K562 (cell line): ENCODE measurements at regions not wholly inside any gene's neighbourhood (a gene's known extent, or its start where the extent isn't known, plus 50 kb on each side); places are given as distances from the start of the nearest gene placed in this dataset.

Experiments
- ATAC-seq: fragments of 200-7000 bp; cut with Tn5 transposase; 3 replicates; pipeline ENCODE4 v1.9.1; 2020; ENCODE audit warnings: moderate library complexity
- BruUV-seq: library from RNA; stranded (reverse); fragments of 400-500 nt; replicated peaks from 2 replicates; lab custom pipeline; 2021; lab: Mats Ljungman, UMichigan
- CTCF ChIA-PET: fragments of 300-600 bp; formaldehyde crosslinking; extraction: SDS; loops from one replicate; lab custom pipeline; 2021; ENCODE audit warnings: low intra/inter-chr PET ratio; lab: Yijun Ruan, JAX
- POLR2A ChIA-PET: fragments of 300-600, 350-650 bp; sonication (Branson Sonifier 250); formaldehyde crosslinking; extraction: SDS; loops from one replicate; lab custom pipeline; 2021; ENCODE audit warnings: antibody characterized with exemption, inconsistent platforms; lab: Yijun Ruan, JAX
- DNase-seq, 4 experiments: peaks; one replicate each; pipeline versions ENCODE4 v3.0.0 to v3.0.0-alpha.2; 2011 to 2018; ENCODE audit warnings: low spot score in 3 of 4, mixed read lengths in 3 of 4; ENCODE audit errors: extremely low read depth in 1 of 4
- FAIRE-seq: peaks from 2 replicates; lab custom pipeline; 2011; peaks lifted over from hg19 to GRCh38; lab: Jason Lieb, UNC
- H2AFZ ChIP-seq: 2 replicates; pipeline ENCODE4 v1.6.0; 2011; ENCODE audit warnings: low read depth, low read length, control low read depth, inconsistent platforms
- H3K27ac ChIP-seq: fragments of 200-600 bp; 3 replicates; pipeline ENCODE4 v1.8.0; 2011; ENCODE audit warnings: low read depth, mild to moderate bottlenecking, control low read depth, inconsistent platforms, low read length, moderate library complexity, mixed read lengths; ENCODE audit errors: extremely low read depth
- H3K27me3 ChIP-seq, 2 experiments: fragments of 300-600 bp in 1 of 2; 2 replicates in 1 of 2; 3 replicates in 1 of 2; pipeline versions ENCODE4 v1.6.0 to v1.8.0; 2011; ENCODE audit warnings: inconsistent platforms in 2 of 2, low read length in 2 of 2, mild to moderate bottlenecking in 1 of 2, mixed read lengths in 1 of 2, moderate library complexity in 1 of 2; ENCODE audit not compliant: control insufficient read depth in 2 of 2, insufficient read depth in 2 of 2
- H3K36me3 ChIP-seq: fragments of 300-600 bp; 3 replicates; pipeline ENCODE4 v1.8.0; 2011; ENCODE audit warnings: mild to moderate bottlenecking, low read length, inconsistent platforms; ENCODE audit not compliant: control insufficient read depth, insufficient read depth
- H3K4me1 ChIP-seq, 2 experiments: fragments of 200-600 bp in 1 of 2; replicated peaks in 1 of 2; 2 replicates in 1 of 2; 3 replicates in 1 of 2; pipeline versions ENCODE4 v1.5.1 to v1.8.0; 2011; ENCODE audit warnings: inconsistent platforms in 2 of 2, low read length in 2 of 2, mild to moderate bottlenecking in 1 of 2, mixed read lengths in 1 of 2, moderate library complexity in 1 of 2; ENCODE audit not compliant: control insufficient read depth in 2 of 2, insufficient read depth in 2 of 2
- H3K4me2 ChIP-seq: 2 replicates; pipeline ENCODE4 v1.6.1; 2011; ENCODE audit warnings: low read length, control low read depth, inconsistent platforms, mixed read lengths; ENCODE audit not compliant: insufficient read depth
- H3K4me3 ChIP-seq: fragments of 200-600 bp; sonication (generic), shearing (Covaris generic); 2 replicates; pipeline ENCODE4 v1.5.1; 2016; ENCODE audit warnings: control low read depth, inconsistent platforms
- H3K79me2 ChIP-seq: fragments of 200-600 bp; 3 replicates; pipeline ENCODE4 v1.8.0; 2011; ENCODE audit warnings: low read length, inconsistent platforms; ENCODE audit not compliant: control insufficient read depth, insufficient read depth
- H3K9ac ChIP-seq, 2 experiments: 2 replicates each; pipeline versions ENCODE4 v1.6.0 to v1.6.1; 2011; ENCODE audit warnings: low read depth in 2 of 2, low read length in 2 of 2, control low read depth in 1 of 2, inconsistent platforms in 1 of 2, mild to moderate bottlenecking in 1 of 2, mixed read lengths in 1 of 2; ENCODE audit not compliant: insufficient read depth in 1 of 2
- H3K9me1 ChIP-seq: one replicate; pipeline ENCODE4 v1.6.0; 2011; ENCODE audit warnings: inconsistent platforms, mild to moderate bottlenecking, low read length, moderate library complexity; ENCODE audit not compliant: control insufficient read depth, insufficient read depth
- H3K9me3 ChIP-seq: replicated peaks from 2 replicates; pipeline ENCODE4 v1.5.1; 2011; ENCODE audit warnings: low read depth, low read length, inconsistent platforms; ENCODE audit not compliant: control insufficient read depth, insufficient read depth
- H4K20me1 ChIP-seq: replicated peaks from 2 replicates; pipeline ENCODE4 v1.6.1; 2011; ENCODE audit warnings: low read length, inconsistent platforms, mixed read lengths; ENCODE audit not compliant: control insufficient read depth, insufficient read depth
- DNMT1 ChIP-seq: fragments of 450-650 bp; IDR thresholded peaks from 2 replicates; pipeline ENCODE4 v1.6.1; 2016; ENCODE audit warnings: antibody characterized with exemption, mild to moderate bottlenecking
- ELF4 ChIP-seq: fragments of 450-650 bp; formaldehyde crosslinking; IDR thresholded peaks from 2 replicates; pipeline ENCODE4 v1.4.0; 2022; ENCODE audit warnings: missing genetic modification characterization
- FOXJ2 ChIP-seq: fragments of 200-800 bp; sonication (Bioruptor generic); IDR thresholded peaks from 2 replicates; pipeline ENCODE4 v1.6.1; 2016; ENCODE audit warnings: missing genetic modification characterization, missing compliant biosample characterization
- HIVEP1 ChIP-seq: fragments of 250-450 bp; sonication (Bioruptor Pico); IDR thresholded peaks from 2 replicates; pipeline ENCODE4 v1.4.0; 2020; ENCODE audit warnings: mild to moderate bottlenecking
- PHF21A ChIP-seq: fragments of 450-650 bp; IDR thresholded peaks from 2 replicates; pipeline ENCODE4 v1.6.1; 2017; ENCODE audit warnings: low read depth, borderline replicate concordance
- SMARCC2 ChIP-seq: fragments of 450-650 bp; IDR thresholded peaks from 2 replicates; pipeline ENCODE4 v1.6.1; 2017; ENCODE audit warnings: antibody characterized with exemption, moderate library complexity, mild to moderate bottlenecking, low read depth
- TCF7 ChIP-seq: sonication (generic); IDR thresholded peaks from 2 replicates; pipeline ENCODE4 v1.6.1; 2016; ENCODE audit warnings: antibody characterized with exemption, borderline replicate concordance
- TSC22D4 ChIP-seq: fragments of 450-650 bp; IDR thresholded peaks from 2 replicates; pipeline ENCODE4 v1.6.1; 2016; ENCODE audit warnings: missing genetic modification characterization, missing biosample characterization, control low read depth
- ZHX1 ChIP-seq: fragments of 150-350 bp; conservative IDR thresholded peaks from 2 replicates; pipeline ENCODE4 v1.6.1; 2014; ENCODE audit warnings: low read length
- ZNF274 ChIP-seq: IDR thresholded peaks from 2 replicates; pipeline ENCODE4 v1.6.1; 2011; ENCODE audit warnings: low read depth, mild to moderate bottlenecking, low read length, moderate library complexity, borderline replicate concordance
- WGBS: fragments of 100-300 bp; shearing (Covaris generic); methylation state at CpG from one replicate; pipeline ENCODE4 v1.1.6; 2016; ENCODE audit warnings: low coverage, mixed read lengths; ENCODE audit not compliant: insufficient coverage; ENCODE audit errors: missing lambda C conversion rate; 5-methylcytosine and 5-hydroxymethylcytosine counted together
- in situ Hi-C: fragments of 300-500 bp; cut with MboI; formaldehyde crosslinking; loops from 4 replicates; pipeline ENCODE4 v1.15.0; 2018; ENCODE audit warnings: inconsistent platforms, mixed read lengths
- intact Hi-C: fragments of 100-400 bp; cut with micrococcal nuclease; formaldehyde crosslinking; loops from 2 replicates; pipeline ENCODE4 v1.14.2; 2022

DNA sequence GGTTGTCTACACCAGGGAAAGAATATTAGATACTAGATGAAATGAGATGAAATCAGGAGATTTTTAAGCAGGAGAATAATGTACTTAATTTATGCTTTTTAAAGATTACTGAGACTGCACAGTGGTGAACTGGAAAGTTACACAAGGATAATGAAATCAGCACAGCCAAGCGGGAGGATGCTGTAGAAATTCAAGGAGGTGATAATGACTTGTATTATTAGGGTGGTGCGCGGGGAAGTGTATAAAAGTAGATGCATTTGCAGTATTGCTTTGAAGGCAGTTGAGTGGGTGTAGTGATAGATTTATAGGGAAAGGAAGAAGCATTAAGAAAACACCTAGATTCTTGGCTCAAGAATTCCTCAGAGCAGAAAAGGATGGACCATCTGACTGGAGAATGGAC is 359.5 kb upstream of the SPHKAP start:
- no peak overlapping the region for H3K4me3 ChIP-seq
- DNase-seq (no peak), ATAC-seq (no peak), FAIRE-seq (no peak)
- POLR2A ChIA-PET = no interaction called here
- 0% methylated on average over 3 of the region's 3 CpGs for WGBS
- no peak for TF ChIP-seq ELF4
- no peak for TF ChIP-seq SMARCC2
- no peak for TF ChIP-seq ZHX1
- no peak for TF ChIP-seq TCF7
- TF ChIP-seq ZNF274 = no peak
- no peak for TF ChIP-seq TSC22D4 (tag)
- TF ChIP-seq PHF21A = no peak
- no peak for TF ChIP-seq HIVEP1 (CRISPR knock-in tag)
- TF ChIP-seq DNMT1 = no peak
- TF ChIP-seq FOXJ2 (tag) = no peak
- BruUV-seq = no TSS peak
- in situ Hi-C loops (no loop called here), intact Hi-C loops (no loop called here)
- H3K27me3 ChIP-seq = no peaks in the 10 kb centered on the region
- H3K4me1 ChIP-seq = no peaks in the 10 kb centered on the region
- CTCF ChIA-PET = no interaction called here
- H3K9me3 ChIP-seq = no peaks in the 10 kb centered on the region
- no peak overlapping the region for H3K27ac ChIP-seq
- no peak overlapping the region for H3K4me2 ChIP-seq
- no peaks in the 10 kb centered on the region for H3K9me1 ChIP-seq
- H3K79me2 ChIP-seq = no peaks in the 10 kb centered on the region
- no peaks in the 10 kb centered on the region for H4K20me1 ChIP-seq
- H2AFZ ChIP-seq = no peak overlapping the region
- no peak overlapping the region for H3K9ac ChIP-seq
- H3K36me3 ChIP-seq = no peaks in the 10 kb centered on the region
